CD4-positive, alpha-beta T cell (primary cell): ENCODE measurements at regions not wholly inside any gene's neighbourhood (a gene's known extent, or its start where the extent isn't known, plus 50 kb on each side); places are given as distances from the start of the nearest gene placed in this dataset.

Source experiments
- ATAC-seq: fragments of 200-7000 bp; cut with Tn5 transposase; one replicate; pipeline ENCODE4 v1.10.0; 2022; ENCODE audit warnings: mild to moderate bottlenecking; ENCODE audit not compliant: poor library complexity
- CTCF ChIA-PET: fragments of 350-600 bp; sonication (Branson Sonifier 250); formaldehyde crosslinking; loops from one replicate; lab custom pipeline; 2021; ENCODE audit warnings: antibody characterized with exemption, inconsistent platforms; lab: Charles Lee
- POLR2A ChIA-PET: fragments of 350-600 bp; sonication (Branson Sonifier 250); formaldehyde crosslinking; loops from one replicate; lab custom pipeline; 2021; ENCODE audit warnings: antibody characterized with exemption, inconsistent platforms; lab: Charles Lee
- DNase-seq, 14 experiments: peaks; one replicate each; pipeline ENCODE4 v3.0.0-alpha.2; 2013 to 2020; ENCODE audit warnings: mixed read lengths in 2 of 14
- H3K27ac ChIP-seq, 2 donors: one replicate each; pipeline versions ENCODE4 v1.5.1 to v1.7.0; 2013; ENCODE audit warnings: low read length in 2 of 2, low read depth in 1 of 2, mild to moderate bottlenecking in 1 of 2
- H3K27me3 ChIP-seq, 2 experiments: 1 replicate in 1 of 2; 2 replicates in 1 of 2; pipeline versions ENCODE4 v1.6.1 to v1.7.0; 2013; ENCODE audit warnings: low read length in 2 of 2, control low read depth in 1 of 2, mild to moderate bottlenecking in 1 of 2, moderate library complexity in 1 of 2; ENCODE audit not compliant: insufficient read depth in 2 of 2, control insufficient read depth in 1 of 2
- H3K36me3 ChIP-seq: one replicate; pipeline ENCODE4 v1.6.1; 2013; ENCODE audit warnings: low read length, control low read depth; ENCODE audit not compliant: insufficient read depth
- H3K4me1 ChIP-seq: one replicate; pipeline ENCODE4 v1.6.1; 2013; ENCODE audit warnings: low read length, control low read depth; ENCODE audit not compliant: insufficient read depth
- H3K4me3 ChIP-seq: one replicate; pipeline ENCODE4 v1.5.1; 2013; ENCODE audit warnings: mild to moderate bottlenecking, low read length, moderate library complexity
- H3K9me3 ChIP-seq, 2 experiments: 1 replicate in 1 of 2; 2 replicates in 1 of 2; pipeline versions ENCODE4 v1.6.1 to v1.7.0; 2013; ENCODE audit warnings: low read length in 2 of 2, mild to moderate bottlenecking in 2 of 2, control low read depth in 1 of 2, moderate library complexity in 1 of 2; ENCODE audit not compliant: control insufficient read depth in 1 of 2, insufficient read depth in 1 of 2
- H3K27ac Mint-ChIP-seq: one replicate; pipeline ENCODE4 v1.8.0; 2020; ENCODE audit warnings: mixed read lengths
- H3K27me3 Mint-ChIP-seq: one replicate; pipeline ENCODE4 v1.8.0; 2021; ENCODE audit warnings: mixed read lengths
- H3K36me3 Mint-ChIP-seq: one replicate; pipeline ENCODE4 v1.8.0; 2021; ENCODE audit warnings: low read depth, mixed read lengths
- H3K4me1 Mint-ChIP-seq: one replicate; pipeline ENCODE4 v1.8.0; 2021; ENCODE audit warnings: low read depth, mixed read lengths
- H3K4me3 Mint-ChIP-seq: one replicate; pipeline ENCODE4 v1.8.0; 2020; ENCODE audit warnings: mild to moderate bottlenecking, mixed read lengths
- H3K9me3 Mint-ChIP-seq: one replicate; pipeline ENCODE4 v1.8.0; 2020; ENCODE audit warnings: mixed read lengths
- intact Hi-C, 2 experiments: fragments of 100-400 bp; cut with DNase I in 1 of 2; cut with micrococcal nuclease in 1 of 2; formaldehyde crosslinking; loops; one replicate each; pipeline versions ENCODE4 v1.15.1 to v1.9.0; 2023 to 2025; cut with DNase I, micrococcal nuclease
- TF ChIP-seq, protein P1 (sequence below): fragments of 200-600 bp; IDR thresholded peaks from one replicate; pipeline ENCODE4 v1.8.0; 2022; ENCODE audit warnings: antibody characterized with exemption, mild to moderate bottlenecking

DNA sequence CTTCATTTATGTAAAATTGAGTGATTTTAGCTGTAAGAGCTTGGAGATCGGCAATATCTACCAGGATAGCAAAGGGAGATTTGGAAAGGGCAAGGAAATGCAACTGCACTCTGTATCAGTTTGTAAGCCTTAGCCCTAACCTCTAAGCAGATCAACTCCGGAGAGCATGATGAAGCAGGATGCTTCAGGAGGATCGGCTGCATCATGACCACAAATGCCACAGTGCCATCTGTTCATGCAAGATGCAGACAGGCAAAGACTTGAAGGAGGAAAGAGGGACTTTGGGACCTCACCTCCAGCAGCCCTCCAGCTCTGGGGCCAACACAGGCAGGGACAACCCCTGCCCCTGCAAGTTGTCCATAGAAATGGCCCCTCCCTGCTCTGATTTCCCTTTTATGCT lies 377.6 kb upstream of the GATB start:
- H3K27me3 Mint-ChIP-seq = no peaks in the 10 kb centered on the region
- CTCF ChIA-PET = no interaction called here
- DNase-seq = peak in 8 of 14 experiments; percentile 14 to 62 (median 41)

DNA sequence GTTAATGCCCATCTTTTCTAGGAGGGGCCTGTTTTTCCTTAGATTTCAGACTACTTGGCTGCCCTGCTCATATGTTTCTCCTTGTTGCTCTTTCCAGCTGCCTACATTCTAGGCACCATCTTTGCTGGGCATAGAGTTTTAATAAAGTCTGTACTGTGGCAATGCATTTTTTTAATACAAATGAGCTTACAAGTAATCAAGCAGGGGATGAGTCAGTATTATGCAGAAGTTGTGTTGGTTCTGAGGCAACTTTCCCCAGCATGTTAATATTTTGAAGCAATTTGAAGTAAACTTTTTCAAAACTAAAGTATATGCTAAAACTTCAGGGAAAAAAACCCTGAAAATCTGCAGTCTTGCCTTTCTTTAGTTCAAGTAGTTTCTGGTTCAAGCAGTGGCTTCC lies 372.0 kb upstream of the GATB start:
- ATAC-seq = no peak
- TF ChIP-seq, protein P1, sequence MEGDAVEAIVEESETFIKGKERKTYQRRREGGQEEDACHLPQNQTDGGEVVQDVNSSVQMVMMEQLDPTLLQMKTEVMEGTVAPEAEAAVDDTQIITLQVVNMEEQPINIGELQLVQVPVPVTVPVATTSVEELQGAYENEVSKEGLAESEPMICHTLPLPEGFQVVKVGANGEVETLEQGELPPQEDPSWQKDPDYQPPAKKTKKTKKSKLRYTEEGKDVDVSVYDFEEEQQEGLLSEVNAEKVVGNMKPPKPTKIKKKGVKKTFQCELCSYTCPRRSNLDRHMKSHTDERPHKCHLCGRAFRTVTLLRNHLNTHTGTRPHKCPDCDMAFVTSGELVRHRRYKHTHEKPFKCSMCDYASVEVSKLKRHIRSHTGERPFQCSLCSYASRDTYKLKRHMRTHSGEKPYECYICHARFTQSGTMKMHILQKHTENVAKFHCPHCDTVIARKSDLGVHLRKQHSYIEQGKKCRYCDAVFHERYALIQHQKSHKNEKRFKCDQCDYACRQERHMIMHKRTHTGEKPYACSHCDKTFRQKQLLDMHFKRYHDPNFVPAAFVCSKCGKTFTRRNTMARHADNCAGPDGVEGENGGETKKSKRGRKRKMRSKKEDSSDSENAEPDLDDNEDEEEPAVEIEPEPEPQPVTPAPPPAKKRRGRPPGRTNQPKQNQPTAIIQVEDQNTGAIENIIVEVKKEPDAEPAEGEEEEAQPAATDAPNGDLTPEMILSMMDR = no peak
- Mint-ChIP-seq H3K27ac (no peak overlapping the region), H3K4me1 (peaks cover 22% of the 10 kb centered on the region), H3K9me3 (no peaks in the 10 kb centered on the region), H3K4me3 (no peak overlapping the region), H3K27me3 (no peaks in the 10 kb centered on the region), H3K36me3 (peaks cover 4% of the 10 kb centered on the region)
- Histone ChIP-seq H3K9me3 (no peaks in the 10 kb centered on the region), H3K27ac (no peak overlapping the region), H3K4me3 (no peak overlapping the region), H3K27me3 (no peaks in the 10 kb centered on the region), H3K36me3 (no peaks in the 10 kb centered on the region), H3K4me1 (peaks cover 4% of the 10 kb centered on the region)
- ChIA-PET POLR2A (interaction anchor here (1.1 kb wide), 1 partner anchor 17 kb away, joined by 3 read pairs; no protein-coding TSS in a partner anchor), CTCF (interaction anchor here (0.6 kb wide), 1 partner anchor 1455 kb away, joined by 5 read pairs; no protein-coding TSS in a partner anchor)
- no peak for DNase-seq
- intact Hi-C loops = loop anchor here in 1 of 2 experiments (10.0 kb wide), 1 partner anchor 48 kb away; no protein-coding TSS in a partner anchor

More for the DNA sequence above, 377.6 kb upstream of the GATB start:
- H3K36me3 Mint-ChIP-seq = peaks cover 9% of the 10 kb centered on the region
- no peak overlapping the region for H3K27ac Mint-ChIP-seq
- H3K4me1 ChIP-seq = peaks cover 12% of the 10 kb centered on the region
- H3K4me3 Mint-ChIP-seq = no peak overlapping the region
- H3K9me3 ChIP-seq = no peaks in the 10 kb centered on the region
- TF ChIP-seq, protein P1 = no peak
- H3K27ac ChIP-seq = no peak overlapping the region
- H3K9me3 Mint-ChIP-seq = no peaks in the 10 kb centered on the region
- no peak overlapping the region for H3K4me3 ChIP-seq
- POLR2A ChIA-PET = interaction anchor here (1.6 kb wide), 1 partner anchor 38 kb away, joined by 6 read pairs; no protein-coding TSS in a partner anchor
- intact Hi-C loops = loop anchor here in 1 of 2 experiments (10.0 kb wide), 1 partner anchor 54 kb away; no protein-coding TSS in a partner anchor
- H3K27me3 ChIP-seq = no peaks in the 10 kb centered on the region
- ATAC-seq = peak; percentile 91
- H3K36me3 ChIP-seq = no peaks in the 10 kb centered on the region
- H3K4me1 Mint-ChIP-seq = peaks cover 23% of the 10 kb centered on the region

DNA sequence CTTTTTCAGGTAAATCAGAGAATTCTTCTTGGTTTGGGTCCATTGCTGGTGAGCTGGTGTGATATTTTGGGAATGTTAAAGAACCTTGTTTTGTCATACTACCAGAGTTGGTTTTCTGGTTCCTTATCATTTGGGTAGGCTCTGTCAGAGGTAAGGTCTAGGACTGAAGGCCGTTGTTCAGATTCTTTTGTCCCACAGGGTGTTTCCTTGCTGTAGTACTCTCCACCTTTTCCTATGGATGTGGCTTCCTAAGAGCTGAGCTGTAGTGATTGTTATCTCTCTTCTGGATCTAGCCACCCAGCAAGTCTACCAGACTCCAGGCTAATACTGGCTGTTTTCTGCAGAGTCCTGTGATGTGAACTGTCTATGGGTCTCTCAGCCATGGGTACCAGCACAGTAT lies 367.5 kb upstream of the GATB start:
- POLR2A ChIA-PET = no interaction called here
- TF ChIP-seq, protein P1 = no peak
- H3K9me3 ChIP-seq = peaks cover 0 to 7% of the 10 kb centered on the region in 2 experiments
- CTCF ChIA-PET = no interaction called here
- no peak for DNase-seq
- no peak overlapping the region for H3K27ac ChIP-seq
- no peaks in the 10 kb centered on the region for H3K27me3 ChIP-seq
- Mint-ChIP-seq H3K36me3 (peaks cover 22% of the 10 kb centered on the region), H3K4me3 (no peak overlapping the region), H3K4me1 (peaks cover 46% of the 10 kb centered on the region), H3K27ac (no peak overlapping the region), H3K27me3 (no peaks in the 10 kb centered on the region), H3K9me3 (peaks cover 19% of the 10 kb centered on the region)
- no peak for ATAC-seq
- H3K4me1 ChIP-seq = no peaks in the 10 kb centered on the region
- intact Hi-C loops = no loop called here
- H3K4me3 ChIP-seq = no peak overlapping the region
- H3K36me3 ChIP-seq = no peaks in the 10 kb centered on the region
